ENCODE measurements at regions not wholly inside any gene's neighbourhood (a gene's known extent, or its start where the extent isn't known, plus 50 kb on each side); places are given as distances from the start of the nearest gene placed in this dataset.

GRCh38 chr13:104567114-104567513 is 1500.9 kb upstream of the SLC10A2 start:
- TF ChIP-seq CTCF (IDR thresholded peaks at IDR 0.05), result no peak
- Histone ChIP-seq H3K36me3 (no peaks in the 10 kb centered on the region), H3K27me3 (no peaks in the 10 kb centered on the region), H3K27ac (no peak overlapping the region), H3K4me1 (ENCODE audit: control insufficient read depth in 1 of 2, insufficient read depth in 1 of 2, low read depth in 1 of 2, low read length in 1 of 2) (no peaks in the 10 kb centered on the region), H3K9me3 (no peaks in the 10 kb centered on the region), H3K4me3 (ENCODE audit: low read depth in 1 of 2, low read length in 1 of 2) (no peak overlapping the region)

- H3K36me3 ChIP-seq, result no peaks in the 10 kb centered on the region
- H3K27ac ChIP-seq, result no peak overlapping the region
- no peaks in the 10 kb centered on the region for H3K9me3 ChIP-seq
- H3K4me1 ChIP-seq (ENCODE audit: control insufficient read depth in 1 of 2, insufficient read depth in 1 of 2, low read depth in 1 of 2, low read length in 1 of 2), result no peaks in the 10 kb centered on the region
- no peak for TF ChIP-seq CTCF (IDR thresholded peaks at IDR 0.05)
- no peak overlapping the region for H3K4me3 ChIP-seq (ENCODE audit: low read depth in 1 of 2, low read length in 1 of 2)
- H3K27me3 ChIP-seq, result no peaks in the 10 kb centered on the region
Observed at GRCh38 chr13:104565888-104566287, 1499.7 kb upstream of the SLC10A2 start.

GRCh38 chr13:104553896-104554295 is 1487.7 kb upstream of the SLC10A2 start:
- Histone ChIP-seq H3K27ac (no peak overlapping the region), H3K27me3 (no peaks in the 10 kb centered on the region), H3K9me3 (no peaks in the 10 kb centered on the region), H3K4me1 (ENCODE audit: control insufficient read depth in 1 of 2, insufficient read depth in 1 of 2, low read depth in 1 of 2, low read length in 1 of 2) (no peaks in the 10 kb centered on the region), H3K36me3 (no peaks in the 10 kb centered on the region), H3K4me3 (ENCODE audit: low read depth in 1 of 2, low read length in 1 of 2) (no peak overlapping the region)
- TF ChIP-seq CTCF (IDR thresholded peaks at IDR 0.05), result no peak

- Histone ChIP-seq H3K27me3 (no peaks in the 10 kb centered on the region), H3K9me3 (no peaks in the 10 kb centered on the region), H3K27ac (no peak overlapping the region), H3K4me1 (ENCODE audit: control insufficient read depth in 1 of 2, insufficient read depth in 1 of 2, low read depth in 1 of 2, low read length in 1 of 2) (no peaks in the 10 kb centered on the region), H3K4me3 (ENCODE audit: low read depth in 1 of 2, low read length in 1 of 2) (no peak overlapping the region), H3K36me3 (no peaks in the 10 kb centered on the region)
- no peak for TF ChIP-seq CTCF (IDR thresholded peaks at IDR 0.05)
Observed at GRCh38 chr13:104553186-104553585, 1487.0 kb upstream of the SLC10A2 start.

- Histone ChIP-seq H3K4me3 (ENCODE audit: low read depth in 1 of 2, low read length in 1 of 2) (no peak overlapping the region), H3K27me3 (no peaks in the 10 kb centered on the region), H3K9me3 (no peaks in the 10 kb centered on the region), H3K4me1 (ENCODE audit: control insufficient read depth in 1 of 2, insufficient read depth in 1 of 2, low read depth in 1 of 2, low read length in 1 of 2) (no peaks in the 10 kb centered on the region), H3K36me3 (no peaks in the 10 kb centered on the region), H3K27ac (no peak overlapping the region)
- TF ChIP-seq CTCF (IDR thresholded peaks at IDR 0.05), result no peak
Observed at GRCh38 chr13:104534847-104535246, 1468.6 kb upstream of the SLC10A2 start.

- Histone ChIP-seq H3K9me3 (no peaks in the 10 kb centered on the region), H3K36me3 (no peaks in the 10 kb centered on the region), H3K4me3 (ENCODE audit: low read depth in 1 of 2, low read length in 1 of 2) (no peak overlapping the region), H3K4me1 (ENCODE audit: control insufficient read depth in 1 of 2, insufficient read depth in 1 of 2, low read depth in 1 of 2, low read length in 1 of 2) (no peaks in the 10 kb centered on the region), H3K27ac (no peak overlapping the region), H3K27me3 (no peaks in the 10 kb centered on the region)
- TF ChIP-seq CTCF (IDR thresholded peaks at IDR 0.05), result no peak
Observed at GRCh38 chr13:104532132-104532531, 1465.9 kb upstream of the SLC10A2 start.

All from neutrophil (primary cell).